ENCODE measurements at regions not wholly inside any gene's neighbourhood (a gene's known extent, or its start where the extent isn't known, plus 50 kb on each side); places are given as distances from the start of the nearest gene placed in this dataset.

GRCh38 chr11:70721006-70721405, 322.7 kb downstream of the CTTN start:
- TF ChIP-seq NFIC (IDR thresholded peaks at IDR 0.05) (no peak), CEBPB (IDR thresholded peaks at IDR 0.05) (no peak), FOXM1 (IDR thresholded peaks at IDR 0.05; ENCODE audit: borderline replicate concordance, low read depth) (no peak), YY1 (IDR thresholded peaks at IDR 0.05; ENCODE audit: low read depth) (no peak), EP300 (IDR thresholded peaks at IDR 0.05; ENCODE audit: borderline replicate concordance) (no peak), MAX (IDR thresholded peaks at IDR 0.05) (no peak), EGR1 (IDR thresholded peaks at IDR 0.05) (no peak), RAD21 (IDR thresholded peaks at IDR 0.05; ENCODE audit: low read depth) (no peak)
- TF ChIP-seq, protein P1, sequence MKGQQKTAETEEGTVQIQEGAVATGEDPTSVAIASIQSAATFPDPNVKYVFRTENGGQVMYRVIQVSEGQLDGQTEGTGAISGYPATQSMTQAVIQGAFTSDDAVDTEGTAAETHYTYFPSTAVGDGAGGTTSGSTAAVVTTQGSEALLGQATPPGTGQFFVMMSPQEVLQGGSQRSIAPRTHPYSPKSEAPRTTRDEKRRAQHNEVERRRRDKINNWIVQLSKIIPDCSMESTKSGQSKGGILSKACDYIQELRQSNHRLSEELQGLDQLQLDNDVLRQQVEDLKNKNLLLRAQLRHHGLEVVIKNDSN (IDR thresholded peaks at IDR 0.05): no peak

DNA sequence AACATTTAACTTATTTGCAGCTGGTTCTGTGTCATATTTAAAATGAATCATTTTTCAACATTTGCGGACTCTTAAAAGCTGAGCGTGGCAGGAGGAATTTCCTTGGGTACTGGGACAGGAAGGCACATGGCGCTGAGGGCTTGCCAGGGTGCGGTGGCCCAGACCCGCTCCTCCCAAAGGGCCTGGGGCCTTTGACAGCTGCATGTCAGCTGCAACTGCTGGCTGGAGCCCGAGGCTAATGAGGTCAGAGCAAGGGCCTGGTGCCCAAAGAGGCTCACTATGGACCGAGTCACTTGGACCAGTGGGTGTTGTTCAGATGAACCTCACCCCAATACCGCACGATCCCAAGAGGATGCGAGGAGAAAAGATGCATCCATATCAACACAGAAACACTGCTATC, 326.9 kb downstream of the CTTN start:
- no peak for TF ChIP-seq EGR1 (IDR thresholded peaks at IDR 0.05)
- no peak for TF ChIP-seq FOXM1 (IDR thresholded peaks at IDR 0.05; ENCODE audit: borderline replicate concordance, low read depth)
- TF ChIP-seq RAD21 (IDR thresholded peaks at IDR 0.05; ENCODE audit: low read depth): no peak
- no peak for TF ChIP-seq YY1 (IDR thresholded peaks at IDR 0.05; ENCODE audit: low read depth)

- no peak for TF ChIP-seq EP300 (IDR thresholded peaks at IDR 0.05; ENCODE audit: borderline replicate concordance)
- no peak for TF ChIP-seq EGR1 (IDR thresholded peaks at IDR 0.05)
- TF ChIP-seq YY1 (IDR thresholded peaks at IDR 0.05; ENCODE audit: low read depth): no peak
- no peak for TF ChIP-seq TAF1 (IDR thresholded peaks at IDR 0.05; ENCODE audit: low read depth)
- TF ChIP-seq CREB1 (IDR thresholded peaks at IDR 0.05; ENCODE audit: low read depth): no peak
- no peak for TF ChIP-seq MAX (IDR thresholded peaks at IDR 0.05)
- TF ChIP-seq NFIC (IDR thresholded peaks at IDR 0.05): no peak
- TF ChIP-seq TCF12 (IDR thresholded peaks at IDR 0.05; ENCODE audit: low read depth): no peak
- TF ChIP-seq, protein P1 (IDR thresholded peaks at IDR 0.05): no peak
- TF ChIP-seq ZBTB7A (IDR thresholded peaks at IDR 0.05; ENCODE audit: low read depth): no peak
- no peak for TF ChIP-seq CEBPB (IDR thresholded peaks at IDR 0.05)
- no peak for TF ChIP-seq FOXM1 (IDR thresholded peaks at IDR 0.05; ENCODE audit: borderline replicate concordance, low read depth)
- no peak for TF ChIP-seq RAD21 (IDR thresholded peaks at IDR 0.05; ENCODE audit: low read depth)
- TF ChIP-seq TEAD4 (IDR thresholded peaks at IDR 0.05): no peak
- TF ChIP-seq, protein P2, sequence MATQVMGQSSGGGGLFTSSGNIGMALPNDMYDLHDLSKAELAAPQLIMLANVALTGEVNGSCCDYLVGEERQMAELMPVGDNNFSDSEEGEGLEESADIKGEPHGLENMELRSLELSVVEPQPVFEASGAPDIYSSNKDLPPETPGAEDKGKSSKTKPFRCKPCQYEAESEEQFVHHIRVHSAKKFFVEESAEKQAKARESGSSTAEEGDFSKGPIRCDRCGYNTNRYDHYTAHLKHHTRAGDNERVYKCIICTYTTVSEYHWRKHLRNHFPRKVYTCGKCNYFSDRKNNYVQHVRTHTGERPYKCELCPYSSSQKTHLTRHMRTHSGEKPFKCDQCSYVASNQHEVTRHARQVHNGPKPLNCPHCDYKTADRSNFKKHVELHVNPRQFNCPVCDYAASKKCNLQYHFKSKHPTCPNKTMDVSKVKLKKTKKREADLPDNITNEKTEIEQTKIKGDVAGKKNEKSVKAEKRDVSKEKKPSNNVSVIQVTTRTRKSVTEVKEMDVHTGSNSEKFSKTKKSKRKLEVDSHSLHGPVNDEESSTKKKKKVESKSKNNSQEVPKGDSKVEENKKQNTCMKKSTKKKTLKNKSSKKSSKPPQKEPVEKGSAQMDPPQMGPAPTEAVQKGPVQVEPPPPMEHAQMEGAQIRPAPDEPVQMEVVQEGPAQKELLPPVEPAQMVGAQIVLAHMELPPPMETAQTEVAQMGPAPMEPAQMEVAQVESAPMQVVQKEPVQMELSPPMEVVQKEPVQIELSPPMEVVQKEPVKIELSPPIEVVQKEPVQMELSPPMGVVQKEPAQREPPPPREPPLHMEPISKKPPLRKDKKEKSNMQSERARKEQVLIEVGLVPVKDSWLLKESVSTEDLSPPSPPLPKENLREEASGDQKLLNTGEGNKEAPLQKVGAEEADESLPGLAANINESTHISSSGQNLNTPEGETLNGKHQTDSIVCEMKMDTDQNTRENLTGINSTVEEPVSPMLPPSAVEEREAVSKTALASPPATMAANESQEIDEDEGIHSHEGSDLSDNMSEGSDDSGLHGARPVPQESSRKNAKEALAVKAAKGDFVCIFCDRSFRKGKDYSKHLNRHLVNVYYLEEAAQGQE (IDR thresholded peaks at IDR 0.05; ENCODE audit: low read depth): no peak
Observed at GRCh38 chr11:70725739-70726138, 327.4 kb downstream of the CTTN start.

- TF ChIP-seq, protein P2 (IDR thresholded peaks at IDR 0.05; ENCODE audit: low read depth): no peak
- TF ChIP-seq TAF1 (IDR thresholded peaks at IDR 0.05; ENCODE audit: low read depth) (no peak), RAD21 (IDR thresholded peaks at IDR 0.05; ENCODE audit: low read depth) (no peak), MAX (IDR thresholded peaks at IDR 0.05) (no peak), CEBPB (IDR thresholded peaks at IDR 0.05) (no peak), EGR1 (IDR thresholded peaks at IDR 0.05) (no peak), ZBTB7A (IDR thresholded peaks at IDR 0.05; ENCODE audit: low read depth) (no peak), TEAD4 (IDR thresholded peaks at IDR 0.05) (no peak), NFIC (IDR thresholded peaks at IDR 0.05) (no peak), CREB1 (IDR thresholded peaks at IDR 0.05; ENCODE audit: low read depth) (no peak), YY1 (IDR thresholded peaks at IDR 0.05; ENCODE audit: low read depth) (no peak), FOXM1 (IDR thresholded peaks at IDR 0.05; ENCODE audit: borderline replicate concordance, low read depth) (no peak), TCF12 (IDR thresholded peaks at IDR 0.05; ENCODE audit: low read depth) (no peak), EP300 (IDR thresholded peaks at IDR 0.05; ENCODE audit: borderline replicate concordance) (no peak)
- TF ChIP-seq, protein P1 (IDR thresholded peaks at IDR 0.05): no peak
Observed at GRCh38 chr11:70727021-70727420, 328.7 kb downstream of the CTTN start.

GRCh38 chr11:70727899-70728620, 329.7 kb downstream of the CTTN start:
- TF ChIP-seq NFIC (IDR thresholded peaks at IDR 0.05) (no peak), CEBPB (IDR thresholded peaks at IDR 0.05) (no peak)
